K562 (cell line): ENCODE measurements at regions not wholly inside any gene's neighbourhood (a gene's known extent, or its start where the extent isn't known, plus 50 kb on each side); places are given as distances from the start of the nearest gene placed in this dataset.
A peak's percentile ranks its signal among the peaks of the same experiment; 100 is the strongest.

Experiments
- ATAC-seq: fragments of 200-7000 bp; cut with Tn5 transposase; 3 replicates; pipeline ENCODE4 v1.9.1; 2020; ENCODE audit warnings: moderate library complexity
- BruUV-seq: library from RNA; stranded (reverse); fragments of 400-500 nt; replicated peaks from 2 replicates; lab custom pipeline; 2021; lab: Mats Ljungman, UMichigan
- CTCF ChIA-PET: fragments of 300-600 bp; formaldehyde crosslinking; extraction: SDS; loops from one replicate; lab custom pipeline; 2021; ENCODE audit warnings: low intra/inter-chr PET ratio; lab: Yijun Ruan, JAX
- POLR2A ChIA-PET: fragments of 300-600, 350-650 bp; sonication (Branson Sonifier 250); formaldehyde crosslinking; extraction: SDS; loops from one replicate; lab custom pipeline; 2021; ENCODE audit warnings: antibody characterized with exemption, inconsistent platforms; lab: Yijun Ruan, JAX
- DNase-seq, 4 experiments: peaks; one replicate each; pipeline versions ENCODE4 v3.0.0 to v3.0.0-alpha.2; 2011 to 2018; ENCODE audit warnings: low spot score in 3 of 4, mixed read lengths in 3 of 4; ENCODE audit errors: extremely low read depth in 1 of 4
- FAIRE-seq: peaks from 2 replicates; lab custom pipeline; 2011; peaks lifted over from hg19 to GRCh38; lab: Jason Lieb, UNC
- H2AFZ ChIP-seq: 2 replicates; pipeline ENCODE4 v1.6.0; 2011; ENCODE audit warnings: low read depth, low read length, control low read depth, inconsistent platforms
- H3K27ac ChIP-seq: fragments of 200-600 bp; 3 replicates; pipeline ENCODE4 v1.8.0; 2011; ENCODE audit warnings: low read depth, mild to moderate bottlenecking, control low read depth, inconsistent platforms, low read length, moderate library complexity, mixed read lengths; ENCODE audit errors: extremely low read depth
- H3K27me3 ChIP-seq, 2 experiments: fragments of 300-600 bp in 1 of 2; 2 replicates in 1 of 2; 3 replicates in 1 of 2; pipeline versions ENCODE4 v1.6.0 to v1.8.0; 2011; ENCODE audit warnings: inconsistent platforms in 2 of 2, low read length in 2 of 2, mild to moderate bottlenecking in 1 of 2, mixed read lengths in 1 of 2, moderate library complexity in 1 of 2; ENCODE audit not compliant: control insufficient read depth in 2 of 2, insufficient read depth in 2 of 2
- H3K36me3 ChIP-seq: fragments of 300-600 bp; 3 replicates; pipeline ENCODE4 v1.8.0; 2011; ENCODE audit warnings: mild to moderate bottlenecking, low read length, inconsistent platforms; ENCODE audit not compliant: control insufficient read depth, insufficient read depth
- H3K4me1 ChIP-seq, 2 experiments: fragments of 200-600 bp in 1 of 2; replicated peaks in 1 of 2; 2 replicates in 1 of 2; 3 replicates in 1 of 2; pipeline versions ENCODE4 v1.5.1 to v1.8.0; 2011; ENCODE audit warnings: inconsistent platforms in 2 of 2, low read length in 2 of 2, mild to moderate bottlenecking in 1 of 2, mixed read lengths in 1 of 2, moderate library complexity in 1 of 2; ENCODE audit not compliant: control insufficient read depth in 2 of 2, insufficient read depth in 2 of 2
- H3K4me2 ChIP-seq: 2 replicates; pipeline ENCODE4 v1.6.1; 2011; ENCODE audit warnings: low read length, control low read depth, inconsistent platforms, mixed read lengths; ENCODE audit not compliant: insufficient read depth
- H3K4me3 ChIP-seq: fragments of 200-600 bp; sonication (generic), shearing (Covaris generic); 2 replicates; pipeline ENCODE4 v1.5.1; 2016; ENCODE audit warnings: control low read depth, inconsistent platforms
- H3K79me2 ChIP-seq: fragments of 200-600 bp; 3 replicates; pipeline ENCODE4 v1.8.0; 2011; ENCODE audit warnings: low read length, inconsistent platforms; ENCODE audit not compliant: control insufficient read depth, insufficient read depth
- H3K9ac ChIP-seq, 2 experiments: 2 replicates each; pipeline versions ENCODE4 v1.6.0 to v1.6.1; 2011; ENCODE audit warnings: low read depth in 2 of 2, low read length in 2 of 2, control low read depth in 1 of 2, inconsistent platforms in 1 of 2, mild to moderate bottlenecking in 1 of 2, mixed read lengths in 1 of 2; ENCODE audit not compliant: insufficient read depth in 1 of 2
- H3K9me1 ChIP-seq: one replicate; pipeline ENCODE4 v1.6.0; 2011; ENCODE audit warnings: inconsistent platforms, mild to moderate bottlenecking, low read length, moderate library complexity; ENCODE audit not compliant: control insufficient read depth, insufficient read depth
- H3K9me3 ChIP-seq: replicated peaks from 2 replicates; pipeline ENCODE4 v1.5.1; 2011; ENCODE audit warnings: low read depth, low read length, inconsistent platforms; ENCODE audit not compliant: control insufficient read depth, insufficient read depth
- H4K20me1 ChIP-seq: replicated peaks from 2 replicates; pipeline ENCODE4 v1.6.1; 2011; ENCODE audit warnings: low read length, inconsistent platforms, mixed read lengths; ENCODE audit not compliant: control insufficient read depth, insufficient read depth
- ASH1L ChIP-seq: fragments of 450-650 bp; IDR thresholded peaks from 2 replicates; pipeline ENCODE4 v1.6.1; 2018; ENCODE audit warnings: borderline replicate concordance, mild to moderate bottlenecking, low read depth; ENCODE audit not compliant: partially characterized antibody
- CBX2 ChIP-seq: fragments of 200-600 bp; sonication (generic); IDR thresholded peaks from one replicate; pipeline ENCODE4 v1.6.1; 2012; ENCODE audit warnings: mild to moderate bottlenecking, low read length, inconsistent platforms; ENCODE audit not compliant: insufficient read depth, poor library complexity, severe bottlenecking
- CHCHD3 ChIP-seq: fragments of 250-450 bp; sonication (Bioruptor Pico); IDR thresholded peaks from 2 replicates; pipeline ENCODE4 v2.1.2; 2022; ENCODE audit warnings: mild to moderate bottlenecking
- FOXP1 ChIP-seq: sonication (generic); formaldehyde crosslinking; IDR thresholded peaks from 2 replicates; pipeline ENCODE4 v1.8.0; 2022; ENCODE audit warnings: mild to moderate bottlenecking, missing genetic modification reagents
- HDAC3 ChIP-seq: fragments of 450-650 bp; IDR thresholded peaks from 2 replicates; pipeline ENCODE4 v1.6.1; 2018; ENCODE audit warnings: borderline replicate concordance, mild to moderate bottlenecking, moderate library complexity; ENCODE audit not compliant: partially characterized antibody
- KDM1A ChIP-seq, 2 experiments: fragments of 450-650 bp; IDR thresholded peaks; 2 replicates each; pipeline ENCODE4 v1.6.1; 2016; ENCODE audit warnings: mild to moderate bottlenecking in 2 of 2
- NFXL1 ChIP-seq: fragments of 450-650 bp; formaldehyde crosslinking; IDR thresholded peaks from 2 replicates; pipeline ENCODE4 v1.4.0; 2021; ENCODE audit warnings: mild to moderate bottlenecking
- NR2C2 ChIP-seq, 2 experiments: fragments of 200-800 bp in 1 of 2; sonication (Bioruptor generic) in 1 of 2; sonication (generic) in 1 of 2; formaldehyde crosslinking in 1 of 2; IDR thresholded peaks; 2 replicates each; pipeline versions ENCODE4 v1.6.1 to v1.8.0; 2016 to 2022; ENCODE audit warnings: mild to moderate bottlenecking in 1 of 2, missing compliant biosample characterization in 1 of 2, missing genetic modification characterization in 1 of 2, missing genetic modification reagents in 1 of 2
- RAD51 ChIP-seq: fragments of 450-650 bp; IDR thresholded peaks from 2 replicates; pipeline ENCODE4 v1.7.1; 2016; ENCODE audit warnings: low read depth, mild to moderate bottlenecking, borderline replicate concordance
- SMAD4 ChIP-seq: fragments of 250-450 bp; sonication (Bioruptor Pico); conservative IDR thresholded peaks from 2 replicates; pipeline ENCODE4 v1.8.0; 2021; ENCODE audit warnings: inconsistent platforms, mild to moderate bottlenecking, moderate library complexity
- SNRNP70 ChIP-seq: fragments of 200-400 bp; formaldehyde crosslinking; optimal IDR thresholded peaks from 2 replicates; pipeline ENCODE3; 2017; ENCODE audit warnings: low read depth, low read length
- ZEB2 ChIP-seq: fragments of 450-650 bp; IDR thresholded peaks from 2 replicates; pipeline ENCODE4 v1.6.1; 2016
- ZFP36 ChIP-seq: fragments of 150-350 bp; IDR thresholded peaks from 2 replicates; pipeline ENCODE4 v1.6.1; 2018; ENCODE audit warnings: low read length, low read depth; ENCODE audit not compliant: partially characterized antibody
- WGBS: fragments of 100-300 bp; shearing (Covaris generic); methylation state at CpG from one replicate; pipeline ENCODE4 v1.1.6; 2016; ENCODE audit warnings: low coverage, mixed read lengths; ENCODE audit not compliant: insufficient coverage; ENCODE audit errors: missing lambda C conversion rate; 5-methylcytosine and 5-hydroxymethylcytosine counted together
- in situ Hi-C: fragments of 300-500 bp; cut with MboI; formaldehyde crosslinking; loops from 4 replicates; pipeline ENCODE4 v1.15.0; 2018; ENCODE audit warnings: inconsistent platforms, mixed read lengths
- intact Hi-C: fragments of 100-400 bp; cut with micrococcal nuclease; formaldehyde crosslinking; loops from 2 replicates; pipeline ENCODE4 v1.14.2; 2022
- TF ChIP-seq, protein P1 (sequence below): fragments of 450-650 bp; IDR thresholded peaks from 2 replicates; pipeline ENCODE4 v1.6.1; 2016; ENCODE audit warnings: low read depth, mild to moderate bottlenecking, moderate library complexity
- TF ChIP-seq, protein P2 (sequence below): IDR thresholded peaks from 2 replicates; pipeline ENCODE4 v1.6.1; 2014; ENCODE audit warnings: antibody characterized with exemption
- TF ChIP-seq, protein P3 (sequence below): fragments of 450-650 bp; IDR thresholded peaks from 2 replicates; pipeline ENCODE4 v1.6.1; 2016
- TF ChIP-seq, protein P4 (sequence below): fragments of 450-650 bp; formaldehyde crosslinking; IDR thresholded peaks from 2 replicates; pipeline ENCODE4 v1.4.0; 2020; ENCODE audit warnings: mild to moderate bottlenecking, mixed read lengths
- TF ChIP-seq, protein P5 (sequence below): sonication (generic); formaldehyde crosslinking; IDR thresholded peaks from 2 replicates; pipeline ENCODE4 v1.8.1; 2023; ENCODE audit warnings: mild to moderate bottlenecking, missing genetic modification reagents

DNA sequence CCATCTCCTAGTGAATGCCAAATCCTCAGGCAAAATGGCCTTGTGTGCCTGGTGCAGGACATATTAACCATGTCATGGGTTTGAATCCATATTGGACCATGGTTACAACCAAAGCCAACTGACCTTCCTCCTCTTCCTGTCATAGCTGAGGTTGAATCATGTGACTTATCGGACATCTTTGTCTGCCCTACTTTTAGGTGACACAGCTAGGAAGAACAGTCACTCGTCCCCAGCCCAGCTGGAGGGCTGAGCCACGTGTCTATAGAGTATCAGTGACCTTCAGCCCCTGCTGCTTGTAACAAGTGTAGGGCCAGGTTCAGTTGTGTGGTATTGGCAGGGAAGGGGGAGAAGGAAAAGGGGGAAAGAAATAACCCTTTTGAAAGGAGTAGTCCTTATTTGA lies 225.2 kb downstream of the KTN1 start:
- Histone ChIP-seq H3K27ac (no peak overlapping the region), H4K20me1 (0 out of 2 replicates have a peak, but pooled peaks cover 3% of the 10 kb centered on the region), H3K79me2 (no peaks in the 10 kb centered on the region), H3K4me3 (no peak overlapping the region), H3K4me2 (no peak overlapping the region), H3K27me3 (no peaks in the 10 kb centered on the region), H2AFZ (no peak overlapping the region), H3K9me1 (no peaks in the 10 kb centered on the region), H3K36me3 (no peaks in the 10 kb centered on the region), H3K4me1 (peaks cover 4 to 15% of the 10 kb centered on the region in 2 experiments; a peak in 3 of 5 replicates), H3K9ac (no peak overlapping the region), H3K9me3 (no peaks in the 10 kb centered on the region)
- DNase-seq = no peak
- WGBS = 0% methylated on average over 2 of the region's 3 CpGs
- in situ Hi-C loops = no loop called here
- POLR2A ChIA-PET = no interaction called here
- CTCF ChIA-PET = no interaction called here
- intact Hi-C loops = no loop called here
- no peak for FAIRE-seq
- no TSS peak for BruUV-seq
- no peak for ATAC-seq
- TF ChIP-seq HDAC3 = no peak
- no peak for TF ChIP-seq CBX2
- no peak for TF ChIP-seq ZEB2
- TF ChIP-seq NR2C2 (CRISPR knock-in tag; IDR thresholded peaks at IDR 0.05) = no peak
- TF ChIP-seq NR2C2 (tag; IDR thresholded peaks at IDR 0.05) = peak; percentile 32; the same call in 1 of the 2 replicates
- no peak for TF ChIP-seq ZFP36
- TF ChIP-seq ASH1L = no peak
- TF ChIP-seq, protein P1, sequence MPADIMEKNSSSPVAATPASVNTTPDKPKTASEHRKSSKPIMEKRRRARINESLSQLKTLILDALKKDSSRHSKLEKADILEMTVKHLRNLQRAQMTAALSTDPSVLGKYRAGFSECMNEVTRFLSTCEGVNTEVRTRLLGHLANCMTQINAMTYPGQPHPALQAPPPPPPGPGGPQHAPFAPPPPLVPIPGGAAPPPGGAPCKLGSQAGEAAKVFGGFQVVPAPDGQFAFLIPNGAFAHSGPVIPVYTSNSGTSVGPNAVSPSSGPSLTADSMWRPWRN = no peak
- TF ChIP-seq, protein P2, sequence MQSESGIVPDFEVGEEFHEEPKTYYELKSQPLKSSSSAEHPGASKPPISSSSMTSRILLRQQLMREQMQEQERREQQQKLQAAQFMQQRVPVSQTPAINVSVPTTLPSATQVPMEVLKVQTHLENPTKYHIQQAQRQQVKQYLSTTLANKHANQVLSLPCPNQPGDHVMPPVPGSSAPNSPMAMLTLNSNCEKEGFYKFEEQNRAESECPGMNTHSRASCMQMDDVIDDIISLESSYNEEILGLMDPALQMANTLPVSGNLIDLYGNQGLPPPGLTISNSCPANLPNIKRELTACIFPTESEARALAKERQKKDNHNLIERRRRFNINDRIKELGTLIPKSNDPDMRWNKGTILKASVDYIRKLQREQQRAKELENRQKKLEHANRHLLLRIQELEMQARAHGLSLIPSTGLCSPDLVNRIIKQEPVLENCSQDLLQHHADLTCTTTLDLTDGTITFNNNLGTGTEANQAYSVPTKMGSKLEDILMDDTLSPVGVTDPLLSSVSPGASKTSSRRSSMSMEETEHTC = no peak
- TF ChIP-seq CHCHD3 = no peak
- no peak for TF ChIP-seq FOXP1 (CRISPR knock-in tag)
- no peak for TF ChIP-seq KDM1A (IDR thresholded peaks at IDR 0.05)
- TF ChIP-seq, protein P3, sequence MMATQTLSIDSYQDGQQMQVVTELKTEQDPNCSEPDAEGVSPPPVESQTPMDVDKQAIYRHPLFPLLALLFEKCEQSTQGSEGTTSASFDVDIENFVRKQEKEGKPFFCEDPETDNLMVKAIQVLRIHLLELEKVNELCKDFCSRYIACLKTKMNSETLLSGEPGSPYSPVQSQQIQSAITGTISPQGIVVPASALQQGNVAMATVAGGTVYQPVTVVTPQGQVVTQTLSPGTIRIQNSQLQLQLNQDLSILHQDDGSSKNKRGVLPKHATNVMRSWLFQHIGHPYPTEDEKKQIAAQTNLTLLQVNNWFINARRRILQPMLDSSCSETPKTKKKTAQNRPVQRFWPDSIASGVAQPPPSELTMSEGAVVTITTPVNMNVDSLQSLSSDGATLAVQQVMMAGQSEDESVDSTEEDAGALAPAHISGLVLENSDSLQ = no peak
- TF ChIP-seq NFXL1 (CRISPR knock-in tag) = no peak
- TF ChIP-seq RAD51 = peak; percentile 26; the same call in 1 of the 2 replicates
- TF ChIP-seq, protein P4, sequence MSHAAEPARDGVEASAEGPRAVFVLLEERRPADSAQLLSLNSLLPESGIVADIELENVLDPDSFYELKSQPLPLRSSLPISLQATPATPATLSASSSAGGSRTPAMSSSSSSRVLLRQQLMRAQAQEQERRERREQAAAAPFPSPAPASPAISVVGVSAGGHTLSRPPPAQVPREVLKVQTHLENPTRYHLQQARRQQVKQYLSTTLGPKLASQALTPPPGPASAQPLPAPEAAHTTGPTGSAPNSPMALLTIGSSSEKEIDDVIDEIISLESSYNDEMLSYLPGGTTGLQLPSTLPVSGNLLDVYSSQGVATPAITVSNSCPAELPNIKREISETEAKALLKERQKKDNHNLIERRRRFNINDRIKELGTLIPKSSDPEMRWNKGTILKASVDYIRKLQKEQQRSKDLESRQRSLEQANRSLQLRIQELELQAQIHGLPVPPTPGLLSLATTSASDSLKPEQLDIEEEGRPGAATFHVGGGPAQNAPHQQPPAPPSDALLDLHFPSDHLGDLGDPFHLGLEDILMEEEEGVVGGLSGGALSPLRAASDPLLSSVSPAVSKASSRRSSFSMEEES (CRISPR knock-in tag) = peak; percentile 89
- TF ChIP-seq, protein P5, sequence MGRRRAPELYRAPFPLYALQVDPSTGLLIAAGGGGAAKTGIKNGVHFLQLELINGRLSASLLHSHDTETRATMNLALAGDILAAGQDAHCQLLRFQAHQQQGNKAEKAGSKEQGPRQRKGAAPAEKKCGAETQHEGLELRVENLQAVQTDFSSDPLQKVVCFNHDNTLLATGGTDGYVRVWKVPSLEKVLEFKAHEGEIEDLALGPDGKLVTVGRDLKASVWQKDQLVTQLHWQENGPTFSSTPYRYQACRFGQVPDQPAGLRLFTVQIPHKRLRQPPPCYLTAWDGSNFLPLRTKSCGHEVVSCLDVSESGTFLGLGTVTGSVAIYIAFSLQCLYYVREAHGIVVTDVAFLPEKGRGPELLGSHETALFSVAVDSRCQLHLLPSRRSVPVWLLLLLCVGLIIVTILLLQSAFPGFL = no peak
- TF ChIP-seq SMAD4 (CRISPR knock-in tag) = no peak
- no peak for TF ChIP-seq SNRNP70
